NCI-H460 (cell line): ENCODE measurements at regions not wholly inside any gene's neighbourhood (a gene's known extent, or its start where the extent isn't known, plus 50 kb on each side); places are given as distances from the start of the nearest gene placed in this dataset.
"Not testable (repeated sequence)": the region's sequence is repeated elsewhere in the genome, so short reads cannot be mapped to it uniquely, and the experiment has no call there.

Experiments
- DNase-seq: peaks from one replicate; pipeline ENCODE4 v3.0.0-alpha.2; 2016; ENCODE audit warnings: low read depth; ENCODE audit errors: extremely low read depth

- not testable (repeated sequence) for DNase-seq
Measured at GRCh38 chr1:120465900-120466299, 51.1 kb downstream of the NBPF8 start.

GRCh38 chr1:120477663-120478062 is 62.8 kb downstream of the NBPF8 start:
- not testable (repeated sequence) for DNase-seq

GRCh38 chr1:120478400-120478799 is 63.6 kb downstream of the NBPF8 start:
- DNase-seq = not testable (repeated sequence)

- DNase-seq = not testable (repeated sequence)
Measured at GRCh38 chr1:120487542-120487941, 72.7 kb downstream of the NBPF8 start.

- DNase-seq = not testable (repeated sequence)
Measured at GRCh38 chr1:120489217-120489616, 74.4 kb downstream of the NBPF8 start.

GRCh38 chr1:120497145-120497544 is 82.3 kb downstream of the NBPF8 start:
- not testable (repeated sequence) for DNase-seq

- DNase-seq = not testable (repeated sequence)
Measured at GRCh38 chr1:120503284-120503683, 88.4 kb downstream of the NBPF8 start.

- DNase-seq = not testable (repeated sequence)
Measured at GRCh38 chr1:120506352-120506751, 91.5 kb downstream of the NBPF8 start.

- DNase-seq = not testable (repeated sequence)
Measured at GRCh38 chr1:120508351-120508750, 93.5 kb downstream of the NBPF8 start.

- DNase-seq = not testable (repeated sequence)
Measured at GRCh38 chr1:120509258-120509657, 94.4 kb downstream of the NBPF8 start.

GRCh38 chr1:120513099-120513498 is 98.3 kb downstream of the NBPF8 start:
- DNase-seq = not testable (repeated sequence)

GRCh38 chr1:120513531-120513930 is 98.7 kb downstream of the NBPF8 start:
- not testable (repeated sequence) for DNase-seq

GRCh38 chr1:120519196-120519595 is 104.4 kb downstream of the NBPF8 start:
- not testable (repeated sequence) for DNase-seq

GRCh38 chr1:120524416-120524815 is 109.6 kb downstream of the NBPF8 start:
- DNase-seq = not testable (repeated sequence)

- not testable (repeated sequence) for DNase-seq
Measured at GRCh38 chr1:120525386-120525785, 110.6 kb downstream of the NBPF8 start.

GRCh38 chr1:120529475-120530089 is 114.7 kb downstream of the NBPF8 start:
- not testable (repeated sequence) for DNase-seq

- DNase-seq = not testable (repeated sequence)
Measured at GRCh38 chr1:120531455-120531854, 116.6 kb downstream of the NBPF8 start.

- not testable (repeated sequence) for DNase-seq
Measured at GRCh38 chr1:120534361-120535047, 119.7 kb downstream of the NBPF8 start.

- DNase-seq = not testable (repeated sequence)
Measured at GRCh38 chr1:120535052-120535451, 120.2 kb downstream of the NBPF8 start.

- not testable (repeated sequence) for DNase-seq
Measured at GRCh38 chr1:120541394-120541793, 126.6 kb downstream of the NBPF8 start.

- not testable (repeated sequence) for DNase-seq
Measured at GRCh38 chr1:120542365-120542764, 127.5 kb downstream of the NBPF8 start.

- not testable (repeated sequence) for DNase-seq
Measured at GRCh38 chr1:120542940-120543339, 128.1 kb downstream of the NBPF8 start.
